ENCODE measurements at regions not wholly inside any gene's neighbourhood (a gene's known extent, or its start where the extent isn't known, plus 50 kb on each side); places are given as distances from the start of the nearest gene placed in this dataset.

DNA sequence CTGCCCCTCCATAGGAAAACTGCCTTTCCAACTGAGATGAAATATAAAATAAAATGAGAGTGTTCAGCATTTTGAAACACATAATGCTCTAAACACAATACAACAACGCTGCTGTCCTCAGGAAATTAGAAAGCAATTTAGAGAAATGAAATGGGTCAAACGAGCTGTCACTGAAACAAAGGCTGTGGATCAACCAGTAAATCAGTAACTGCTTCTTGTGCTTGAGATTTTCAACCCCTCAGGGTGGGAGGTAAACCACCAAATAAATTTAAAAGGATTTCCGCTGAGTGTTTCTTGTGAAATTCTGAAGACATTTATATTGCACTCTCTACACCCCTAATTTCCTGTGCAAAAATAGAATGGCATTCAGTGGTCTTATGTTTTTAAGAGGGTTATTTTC, 657.1 kb upstream of the SEL1L start:
- DNase-seq, result no peak

DNA sequence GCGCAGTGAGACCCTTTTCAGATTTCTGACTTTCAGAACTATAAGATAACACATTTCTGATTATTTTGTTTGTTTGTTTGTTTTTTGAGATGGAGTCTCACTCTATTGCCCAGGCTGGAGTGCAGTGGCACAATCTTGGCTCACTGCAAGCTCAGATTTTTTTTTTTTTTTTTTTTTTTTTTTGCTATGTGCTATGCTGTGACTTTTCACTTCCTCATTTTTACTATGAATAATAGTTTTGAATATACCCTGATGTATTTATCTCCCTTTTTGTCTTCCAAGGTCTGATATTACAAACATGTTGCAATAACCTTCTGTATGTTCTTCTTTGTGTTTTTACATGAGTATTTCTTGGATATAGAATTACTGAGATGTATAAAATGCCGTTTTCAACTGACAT, 658.7 kb upstream of the SEL1L start:
- no peak for DNase-seq

DNA sequence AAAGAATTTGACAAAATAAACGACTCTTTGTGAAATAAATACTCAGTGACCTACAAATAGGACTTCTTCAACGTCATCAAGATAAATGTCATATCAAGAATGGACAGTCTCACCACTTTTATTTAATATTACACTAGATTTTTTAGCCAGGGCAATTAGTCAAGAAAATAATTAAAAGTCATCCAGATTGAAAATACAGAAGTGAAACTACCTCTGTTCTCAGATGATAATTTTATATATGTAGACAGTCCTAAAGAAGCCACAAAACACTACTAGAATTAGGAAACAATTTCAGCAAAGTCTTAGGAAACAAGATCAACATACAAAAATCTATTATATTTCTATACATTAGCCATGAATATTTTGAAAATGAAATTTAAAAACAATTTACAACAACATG, 689.6 kb upstream of the SEL1L start:
- DNase-seq, result no peak

DNA sequence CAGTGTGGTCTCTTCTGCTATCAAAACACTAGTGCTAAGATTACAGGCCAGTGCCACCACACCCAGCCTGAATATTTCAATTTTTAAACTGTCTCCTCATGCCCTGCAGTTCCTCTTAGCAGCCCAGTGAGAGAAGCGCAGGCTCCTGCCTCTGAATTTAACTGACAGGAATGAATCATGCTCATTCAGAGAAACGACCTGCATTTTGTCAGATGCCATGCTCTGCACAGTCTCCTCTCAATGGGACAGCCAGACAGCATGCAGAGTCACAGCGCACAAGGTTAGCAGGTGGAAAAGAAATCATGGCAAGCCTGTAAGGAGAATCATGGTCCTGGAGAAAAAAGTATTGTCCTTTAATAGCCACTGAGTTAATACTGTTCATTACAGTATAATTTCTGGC, 691.0 kb upstream of the SEL1L start:
- no peak for DNase-seq

DNA sequence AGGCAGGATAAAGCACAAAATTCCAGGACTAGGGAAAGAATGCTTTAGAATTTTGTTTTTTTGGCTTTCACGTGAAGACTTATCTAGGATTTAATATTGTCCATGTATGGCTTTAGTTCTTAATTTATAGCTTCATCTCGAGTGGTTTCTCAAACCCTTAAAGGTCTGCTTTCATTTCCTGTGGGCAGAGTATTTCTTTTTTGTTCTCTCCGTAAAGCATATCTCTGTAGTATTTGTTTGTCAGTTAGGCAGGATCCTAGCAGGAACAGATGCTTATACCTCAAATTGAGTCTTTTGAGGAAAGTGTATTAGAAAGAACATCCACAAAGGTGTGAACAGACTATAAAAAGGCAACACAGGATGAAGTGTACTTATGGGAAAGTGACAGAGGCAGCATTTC, 697.1 kb upstream of the SEL1L start:
- DNase-seq, result no peak

DNA sequence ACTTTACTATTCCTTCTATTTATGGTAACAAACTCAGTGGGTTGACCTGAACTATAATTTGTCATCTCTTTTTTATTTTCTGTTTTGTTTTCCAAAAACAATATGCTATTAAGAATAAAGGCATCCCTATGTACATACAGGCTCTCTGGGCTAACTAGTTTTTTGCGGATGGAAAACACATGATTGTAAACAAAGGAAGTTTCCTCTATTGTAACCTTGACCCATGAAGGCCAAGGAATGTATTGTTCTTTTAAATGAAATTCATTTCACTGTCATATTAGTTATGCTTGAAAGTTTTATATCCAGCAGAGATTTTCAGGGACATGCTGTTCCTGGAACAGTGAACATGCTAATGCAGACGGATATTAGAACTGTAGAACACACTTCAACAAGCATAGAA, 705.0 kb upstream of the SEL1L start:
- no peak for DNase-seq

DNA sequence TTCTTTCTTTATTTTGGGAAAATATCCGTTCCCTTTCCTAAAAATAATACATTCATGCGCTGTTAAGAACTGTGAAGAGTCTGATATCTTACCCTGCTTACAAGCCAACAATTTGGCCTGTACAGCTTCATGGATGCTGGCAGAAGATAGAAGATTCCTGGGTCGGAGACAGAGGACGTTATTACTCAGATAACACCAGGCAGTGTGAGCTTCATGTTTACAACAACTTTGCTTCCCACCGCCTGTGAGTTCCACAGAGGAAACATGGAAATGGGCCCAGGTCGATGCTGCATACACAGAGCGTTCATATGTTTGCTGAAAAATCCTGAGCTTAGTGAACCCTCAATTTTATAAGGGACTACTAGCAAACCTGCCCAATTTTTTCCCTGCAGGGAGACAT, 705.6 kb upstream of the SEL1L start:
- no peak for DNase-seq

DNA sequence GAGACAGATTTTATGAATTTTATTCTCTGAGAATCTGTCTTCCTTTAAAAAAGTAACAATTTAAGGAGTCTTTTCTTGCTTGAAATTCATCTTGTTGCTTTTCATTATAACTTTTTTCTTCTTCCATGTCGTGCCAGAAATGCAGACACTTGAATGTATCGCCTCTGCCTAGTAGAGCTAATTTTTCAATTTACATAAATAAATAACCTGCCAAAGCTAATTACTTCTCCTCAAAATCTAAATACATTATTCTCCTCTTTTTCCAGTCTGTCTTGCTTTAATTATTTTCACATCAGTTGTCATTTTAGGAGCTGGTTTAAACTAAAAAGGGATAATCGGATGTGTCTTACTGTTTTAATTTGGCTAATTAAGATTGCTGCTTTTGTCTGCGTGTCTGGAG, 711.1 kb upstream of the SEL1L start:
- no peak for DNase-seq

DNA sequence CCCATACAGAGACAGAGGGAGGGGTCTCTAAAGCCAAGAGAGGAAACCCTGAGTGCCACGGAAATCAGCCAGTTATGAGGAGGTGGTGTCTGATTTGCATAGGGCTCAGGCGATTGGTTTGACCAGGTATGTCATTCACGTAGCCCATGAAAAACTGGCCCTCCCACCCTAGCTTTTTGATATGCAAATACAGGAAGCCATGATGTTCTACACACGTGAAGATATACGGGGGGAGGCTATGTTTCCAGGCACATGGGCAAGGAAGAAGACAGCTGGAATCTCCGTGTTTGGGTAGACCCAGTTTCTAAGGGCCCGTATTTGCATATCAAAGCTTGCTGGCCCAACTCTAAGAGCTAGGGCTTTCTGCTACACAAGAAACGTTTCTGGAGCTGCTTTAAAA, 717.8 kb upstream of the SEL1L start:
- no peak for DNase-seq

DNA sequence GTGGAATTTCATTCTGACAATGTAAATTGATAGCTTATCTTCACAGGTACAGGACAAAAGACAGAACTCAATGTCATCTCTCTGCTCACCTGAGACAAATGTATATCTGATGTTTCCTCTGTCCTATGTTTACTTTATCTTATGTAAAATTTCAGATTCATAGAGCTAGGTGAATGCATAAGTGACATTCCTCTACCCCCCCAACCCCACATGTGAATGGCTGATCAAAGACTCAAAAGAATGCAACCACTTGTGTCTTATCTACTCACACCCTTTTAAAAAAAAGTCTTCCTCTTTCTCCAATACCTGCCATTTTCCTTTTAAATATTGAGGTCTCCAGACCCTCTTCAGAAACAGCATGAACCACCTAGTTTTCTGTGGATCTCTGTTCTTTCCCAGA, 736.6 kb upstream of the SEL1L start:
- no peak for DNase-seq

DNA sequence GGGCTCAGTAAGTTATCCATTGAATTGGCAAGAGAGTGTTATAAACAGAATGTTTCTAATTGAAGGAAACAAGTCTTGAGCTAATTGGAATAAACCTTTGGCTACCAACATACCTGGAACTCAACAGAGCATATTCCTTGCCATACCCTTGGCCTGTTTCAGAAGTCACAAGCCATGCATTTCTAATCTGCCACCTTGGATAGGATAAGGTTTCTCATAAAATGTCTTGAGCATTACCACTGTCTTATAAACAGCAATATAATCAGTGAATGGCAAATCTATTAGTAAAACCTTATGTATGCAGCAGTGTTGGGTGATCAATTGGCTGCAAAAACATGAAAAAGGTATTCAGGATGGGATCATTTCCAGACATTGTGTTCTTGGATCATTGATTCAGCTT, 765.2 kb upstream of the SEL1L start:
- DNase-seq, result no peak

DNA sequence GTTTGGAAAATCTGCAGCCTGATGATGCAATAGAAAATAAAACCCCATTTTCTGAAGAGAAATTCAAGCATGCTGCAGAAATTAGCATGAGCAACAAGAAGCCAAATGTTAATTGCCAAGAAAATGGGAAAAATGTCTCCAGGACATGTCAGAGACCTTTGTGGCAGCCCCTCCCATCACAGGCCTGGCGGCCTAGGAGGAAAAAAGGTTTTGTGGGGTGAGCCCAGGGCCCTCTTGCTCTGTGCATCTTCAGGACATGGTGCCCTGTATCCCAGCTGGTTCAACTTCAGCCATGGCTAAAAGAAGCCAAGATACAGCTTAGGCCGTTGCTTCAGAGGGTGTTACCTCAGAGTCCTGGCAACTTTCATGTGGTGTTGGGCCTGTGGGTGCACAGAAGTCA, 775.5 kb upstream of the SEL1L start:
- no peak for DNase-seq

DNA sequence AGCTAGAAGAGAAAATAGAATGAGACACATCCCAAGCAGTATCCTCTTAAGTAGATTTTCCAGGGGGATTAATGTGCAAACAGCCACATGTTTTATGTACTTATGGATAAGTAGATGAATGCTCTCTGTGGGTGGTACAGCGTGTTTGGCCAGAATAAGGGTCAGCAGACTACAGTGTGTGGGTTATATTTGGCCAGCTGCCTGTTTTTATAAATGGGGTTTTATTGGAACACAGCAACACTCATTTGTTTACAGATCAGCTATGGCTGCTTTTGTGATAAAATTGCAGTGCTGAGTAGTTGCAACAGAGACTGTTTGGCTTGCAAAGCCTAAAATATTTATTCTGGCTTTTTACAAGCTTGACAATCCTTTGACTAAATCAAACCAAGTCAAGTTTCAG, 780.2 kb upstream of the SEL1L start:
- DNase-seq, result peak; percentile 94

DNA sequence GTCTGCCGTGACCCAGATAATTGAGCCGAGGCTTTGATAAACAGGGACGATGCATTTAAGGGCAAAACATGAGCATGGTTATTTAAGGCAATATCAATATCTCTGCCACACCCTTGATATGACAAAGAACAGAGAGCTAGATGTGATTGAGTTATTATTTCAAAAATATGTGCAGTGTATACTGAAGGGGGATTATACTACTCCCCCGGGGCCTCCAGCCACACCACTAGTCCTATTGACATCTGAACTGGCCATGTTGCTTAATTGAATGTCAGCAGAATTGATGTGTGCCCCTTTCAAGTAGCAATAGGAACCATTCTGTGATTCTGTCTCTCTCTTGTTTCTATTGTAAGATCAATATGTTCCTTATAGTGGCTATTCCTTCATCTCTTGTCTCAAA, 794.8 kb upstream of the SEL1L start:
- no peak for DNase-seq

DNA sequence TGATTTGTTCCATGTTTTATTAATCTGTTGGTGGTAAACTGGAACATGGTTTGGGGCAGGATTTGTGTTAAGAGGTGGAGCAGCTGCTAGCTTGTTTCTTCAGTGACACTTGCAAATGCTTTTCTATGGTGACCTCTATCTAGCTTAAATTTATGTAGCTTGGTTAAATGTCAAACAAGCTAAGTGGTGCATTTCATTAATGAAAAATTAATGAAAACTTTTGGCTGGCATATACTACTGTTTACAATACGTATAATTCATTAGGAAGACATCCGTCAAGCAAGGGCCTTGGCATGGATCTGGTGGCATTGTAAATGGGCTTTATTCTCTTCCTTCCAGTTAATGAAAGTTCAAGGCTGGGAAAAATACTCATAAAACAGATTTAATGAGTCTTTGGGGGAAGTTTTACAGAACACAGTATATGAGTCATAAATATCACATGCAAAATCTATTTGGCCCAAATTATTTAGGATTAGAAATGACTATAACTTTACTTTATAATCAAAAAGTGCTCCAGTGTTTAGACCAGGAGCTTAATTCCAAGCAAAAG, 807.7 kb upstream of the SEL1L start:
- no peak for DNase-seq

DNA sequence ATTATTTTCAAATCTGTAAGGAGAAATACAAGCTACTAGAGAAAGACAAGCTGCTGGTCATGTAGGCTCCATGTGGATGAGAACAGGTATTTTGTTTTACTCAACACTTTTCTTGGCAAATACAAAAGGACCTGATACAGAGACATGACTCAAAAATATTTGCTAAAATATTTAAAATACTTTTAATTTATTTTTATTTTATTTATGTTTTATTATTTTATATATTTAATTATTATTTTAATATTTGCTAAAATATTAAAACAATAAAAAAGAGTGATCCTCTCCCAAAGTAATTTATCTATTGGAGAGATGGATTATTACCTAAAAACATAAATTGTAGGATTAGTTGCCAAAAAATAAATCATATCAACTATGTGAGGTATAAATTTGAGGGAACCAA, 808.9 kb upstream of the SEL1L start:
- no peak for DNase-seq

DNA sequence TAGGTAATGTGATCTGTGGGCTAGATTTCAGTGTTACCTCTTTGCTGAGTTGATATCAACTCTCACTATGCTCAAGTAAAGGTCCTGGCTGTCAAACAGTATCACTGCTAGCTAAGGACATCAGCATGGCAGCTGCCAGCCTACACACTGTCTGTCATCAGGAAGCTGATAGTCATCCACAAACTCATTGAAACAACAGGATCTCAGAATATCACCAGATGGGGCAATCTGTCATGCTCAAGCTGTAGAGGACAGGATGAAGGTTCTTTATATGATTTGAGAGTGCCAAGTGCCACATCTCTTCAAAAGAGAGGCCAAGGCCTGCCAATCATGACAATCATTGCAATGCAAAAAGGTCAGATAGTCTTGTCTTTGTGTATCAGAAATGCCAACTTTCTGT, 811.5 kb upstream of the SEL1L start:
- no peak for DNase-seq

DNA sequence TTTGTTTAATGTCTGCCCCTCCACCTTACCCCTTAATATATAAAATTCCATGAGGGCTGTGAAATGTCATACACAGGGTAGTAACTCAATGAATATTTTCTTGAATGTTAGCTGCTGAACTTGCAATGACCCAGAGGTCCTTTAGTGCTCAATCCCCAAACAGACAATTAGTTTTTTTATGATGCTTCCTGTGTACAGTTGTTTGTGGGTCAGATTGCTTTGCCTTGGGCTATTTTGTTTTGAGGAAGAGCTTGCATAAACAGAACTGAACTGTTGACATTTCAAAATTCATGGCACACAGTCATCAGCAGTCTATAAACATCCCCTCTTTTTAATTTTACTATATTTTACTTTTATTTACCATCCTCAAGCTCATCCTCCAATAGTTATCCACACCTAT, 820.5 kb upstream of the SEL1L start:
- no peak for DNase-seq

DNA sequence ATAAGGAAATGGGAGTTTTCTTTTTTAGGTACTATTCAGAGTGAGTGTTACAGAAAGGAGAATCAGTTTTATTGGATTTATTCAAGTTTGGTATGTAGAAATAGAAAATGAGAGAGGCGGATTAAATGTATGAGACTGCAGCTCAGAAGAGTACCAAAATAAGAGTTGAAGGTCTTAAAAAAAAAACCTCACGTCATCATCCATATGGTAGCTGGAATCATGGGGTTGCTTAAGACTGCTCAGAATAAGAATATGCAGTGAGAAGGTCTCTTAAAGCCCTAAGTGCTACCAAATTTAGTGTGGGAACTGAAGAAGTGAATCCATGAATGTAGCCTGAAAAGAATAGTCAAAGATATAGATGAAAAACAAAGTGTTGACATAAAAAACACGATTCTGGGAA, 825.5 kb upstream of the SEL1L start:
- DNase-seq, result no peak

DNA sequence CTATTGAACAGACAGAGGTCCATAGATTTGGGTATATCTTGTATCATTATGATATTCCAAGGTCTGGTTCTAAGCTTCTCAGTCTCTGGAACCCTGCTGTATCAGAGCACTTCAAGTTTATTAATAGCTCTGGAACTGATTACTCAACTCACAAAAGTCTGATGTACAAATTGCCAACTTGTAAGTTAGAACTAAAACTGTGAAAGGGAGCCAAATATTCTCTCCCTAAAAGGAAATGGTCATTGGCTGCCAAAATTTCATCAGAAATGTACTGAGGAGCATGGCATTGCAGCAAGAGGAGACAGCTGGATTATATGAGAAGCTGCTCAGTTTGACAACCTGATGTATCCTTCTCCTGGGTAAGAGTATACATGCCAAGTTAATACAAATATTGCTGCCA, 828.8 kb upstream of the SEL1L start:
- DNase-seq, result no peak

DNA sequence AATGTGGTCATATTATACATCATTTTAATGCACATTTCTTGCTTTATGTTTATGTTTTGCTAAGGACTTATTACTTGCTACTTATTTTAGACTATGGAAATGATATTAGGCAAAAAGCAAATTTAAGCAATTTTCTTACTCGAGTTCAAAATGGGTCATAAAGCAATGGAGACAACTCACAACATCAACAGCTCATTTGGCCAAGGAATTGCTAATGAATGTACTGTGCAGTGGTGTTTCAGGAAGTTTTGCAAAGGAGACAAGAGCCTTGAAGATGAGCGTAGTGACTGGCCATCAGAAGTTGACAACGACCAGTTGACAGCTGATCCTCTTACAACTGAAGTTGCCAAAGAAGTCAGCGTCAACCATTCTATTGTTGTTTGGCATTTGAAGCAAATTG, 831.8 kb upstream of the SEL1L start:
- no peak for DNase-seq

DNA sequence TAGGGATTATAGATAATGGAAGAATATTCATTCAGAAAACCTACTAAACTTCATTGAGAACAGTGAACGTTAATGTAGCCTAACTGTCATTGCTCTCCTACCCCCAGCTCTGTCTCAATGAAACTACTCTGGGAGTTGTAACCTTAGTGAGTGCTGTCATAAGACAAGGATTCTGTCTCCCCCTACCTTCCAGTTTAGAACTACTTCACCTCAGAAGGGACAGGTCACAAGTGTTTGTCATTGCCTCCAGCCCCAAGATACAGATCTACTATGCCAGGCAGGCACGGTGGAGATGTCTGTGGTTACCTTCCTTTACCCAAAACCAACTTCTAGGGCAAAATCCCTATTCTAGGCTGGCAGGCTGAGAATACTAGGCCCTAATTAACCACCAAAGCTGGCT, 833.1 kb upstream of the SEL1L start:
- DNase-seq, result no peak

DNA sequence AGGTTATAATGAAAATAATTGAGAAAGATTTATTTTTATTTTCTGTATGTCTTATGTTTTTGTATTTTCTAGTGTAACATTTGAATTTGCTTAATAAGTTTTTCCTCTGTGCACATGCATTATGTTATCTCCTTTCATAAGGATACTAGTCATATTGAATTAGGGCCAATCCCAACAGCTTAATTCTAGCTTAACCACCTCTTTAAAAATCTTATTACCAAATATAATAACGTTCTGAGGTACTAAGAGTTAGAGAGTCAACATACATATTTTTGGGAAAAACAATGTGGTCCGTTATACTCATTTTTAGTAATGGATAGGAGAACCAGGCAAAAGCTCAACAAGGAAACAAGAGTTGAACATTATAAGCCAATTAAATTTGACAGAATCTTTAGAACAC, 845.6 kb upstream of the SEL1L start:
- no peak for DNase-seq

DNA sequence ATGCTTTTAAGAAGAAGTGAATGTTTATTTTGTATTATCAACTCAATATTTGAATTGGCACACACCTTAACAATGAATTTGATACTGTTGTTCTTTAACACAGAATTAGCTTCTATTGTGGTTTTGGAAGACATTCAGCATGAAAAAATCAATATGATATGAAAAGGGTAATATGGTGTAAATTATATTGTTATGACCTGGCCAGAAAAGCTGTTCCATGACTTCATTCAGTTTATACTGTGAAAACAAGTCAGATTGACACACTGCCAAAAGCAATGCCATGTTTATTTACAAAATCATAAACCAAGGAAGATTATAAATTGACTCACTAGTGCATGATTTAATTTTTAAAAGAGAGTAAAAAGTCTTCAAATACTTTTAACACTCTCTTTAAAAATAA, 851.4 kb upstream of the SEL1L start:
- peak; percentile 78 for DNase-seq

DNA sequence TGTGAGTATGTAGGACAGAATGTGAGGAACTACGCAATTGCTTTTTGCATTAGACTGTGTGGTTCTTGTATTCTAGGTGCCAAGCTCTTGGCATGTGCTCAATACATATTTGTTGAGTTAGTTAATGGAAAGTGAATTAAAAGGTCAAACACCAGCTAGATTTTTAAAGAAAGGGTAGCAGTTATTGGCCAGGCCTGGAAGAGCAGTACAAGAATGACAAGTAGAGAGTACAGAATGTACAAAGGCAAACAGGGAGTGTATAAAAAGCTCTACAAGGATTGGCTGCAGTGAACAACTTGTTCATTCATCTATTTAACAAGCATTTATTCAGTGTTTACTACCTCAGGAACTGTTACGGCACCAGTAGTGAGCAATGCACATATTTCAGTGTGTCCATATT, 854.0 kb upstream of the SEL1L start:
- no peak for DNase-seq

DNA sequence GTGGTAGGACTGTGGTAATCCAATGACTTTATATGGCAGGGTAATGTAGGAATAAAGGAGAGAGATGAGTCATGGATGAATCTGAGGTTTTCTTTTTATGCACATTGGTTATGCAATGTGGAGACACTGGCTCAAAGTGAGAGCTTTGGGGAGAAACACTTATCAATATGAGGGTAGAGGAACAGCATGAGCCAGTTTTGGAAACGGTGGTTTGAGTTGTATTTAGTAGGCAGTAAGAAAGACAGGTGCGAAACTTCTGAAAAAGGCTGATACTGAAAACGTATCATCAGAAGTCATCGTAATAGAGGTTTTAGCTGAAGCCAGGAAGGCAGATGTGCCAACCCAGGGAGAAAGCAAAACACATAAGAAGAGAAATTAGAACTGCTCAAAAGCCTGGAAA, 854.8 kb upstream of the SEL1L start:
- DNase-seq, result no peak
